OCI-LY3 (cell line): ENCODE measurements at regions not wholly inside any gene's neighbourhood (a gene's known extent, or its start where the extent isn't known, plus 50 kb on each side); places are given as distances from the start of the nearest gene placed in this dataset.

Experiments
- EZH2phosphoT487 ChIP-seq: fragments of 200-600 bp; shearing (Covaris generic); IDR thresholded peaks from 2 replicates; pipeline ENCODE4 v1.6.1; 2018; ENCODE audit warnings: antibody characterized with exemption, mixed run types, low read depth
- TF ChIP-seq, protein P1 (sequence below): fragments of 200-600, 300-600 bp; sonication (generic); IDR thresholded peaks from 2 replicates; pipeline ENCODE4 v1.5.1; 2014; ENCODE audit warnings: antibody characterized with exemption, low read length, low read depth

DNA sequence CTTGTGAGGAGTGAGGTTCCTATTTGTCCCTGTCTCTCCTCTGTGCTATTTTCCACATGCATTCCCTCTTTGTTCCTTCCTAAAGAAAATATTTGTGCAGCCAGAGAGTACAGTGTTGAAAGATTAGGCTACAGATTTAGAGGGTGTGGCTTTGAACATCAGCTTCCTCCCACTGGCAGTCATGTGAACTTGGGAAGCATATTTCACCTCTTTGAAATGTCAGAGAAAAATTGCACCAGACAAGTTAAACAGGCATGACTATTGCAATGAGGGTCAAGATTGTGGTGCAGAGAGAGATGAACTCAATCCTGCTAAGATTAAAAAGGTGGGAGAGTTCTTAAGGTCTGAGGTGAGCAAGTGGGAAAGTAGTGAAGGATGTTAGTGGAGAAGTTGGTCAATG lies 641.0 kb downstream of the DNAH5 start:
- TF ChIP-seq, protein P1, sequence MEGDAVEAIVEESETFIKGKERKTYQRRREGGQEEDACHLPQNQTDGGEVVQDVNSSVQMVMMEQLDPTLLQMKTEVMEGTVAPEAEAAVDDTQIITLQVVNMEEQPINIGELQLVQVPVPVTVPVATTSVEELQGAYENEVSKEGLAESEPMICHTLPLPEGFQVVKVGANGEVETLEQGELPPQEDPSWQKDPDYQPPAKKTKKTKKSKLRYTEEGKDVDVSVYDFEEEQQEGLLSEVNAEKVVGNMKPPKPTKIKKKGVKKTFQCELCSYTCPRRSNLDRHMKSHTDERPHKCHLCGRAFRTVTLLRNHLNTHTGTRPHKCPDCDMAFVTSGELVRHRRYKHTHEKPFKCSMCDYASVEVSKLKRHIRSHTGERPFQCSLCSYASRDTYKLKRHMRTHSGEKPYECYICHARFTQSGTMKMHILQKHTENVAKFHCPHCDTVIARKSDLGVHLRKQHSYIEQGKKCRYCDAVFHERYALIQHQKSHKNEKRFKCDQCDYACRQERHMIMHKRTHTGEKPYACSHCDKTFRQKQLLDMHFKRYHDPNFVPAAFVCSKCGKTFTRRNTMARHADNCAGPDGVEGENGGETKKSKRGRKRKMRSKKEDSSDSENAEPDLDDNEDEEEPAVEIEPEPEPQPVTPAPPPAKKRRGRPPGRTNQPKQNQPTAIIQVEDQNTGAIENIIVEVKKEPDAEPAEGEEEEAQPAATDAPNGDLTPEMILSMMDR = no peak
- TF ChIP-seq EZH2phosphoT487 = no peak
